ENCODE measurements at regions not wholly inside any gene's neighbourhood (a gene's known extent, or its start where the extent isn't known, plus 50 kb on each side); places are given as distances from the start of the nearest gene placed in this dataset.

DNA sequence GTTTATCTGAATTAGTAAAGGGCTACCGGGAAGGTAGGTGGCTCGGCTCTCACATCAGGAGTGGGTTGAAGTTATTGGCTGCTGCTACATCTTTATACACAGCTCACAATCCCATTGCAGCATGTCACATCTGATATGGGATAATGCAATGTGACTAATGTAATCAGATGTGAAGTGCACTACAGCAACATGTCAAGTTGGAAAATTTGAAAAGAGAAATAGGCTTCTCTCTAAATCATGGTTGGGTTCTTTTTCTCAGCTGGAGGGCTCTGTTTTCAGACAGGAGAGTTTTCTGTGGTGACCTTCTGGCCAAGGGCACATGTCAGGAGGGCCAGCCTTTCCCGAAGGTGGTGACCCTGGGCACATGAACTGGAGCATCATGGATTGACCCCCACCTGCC lies 337.5 kb downstream of the HRH4 start:
- no peak for DNase-seq (ENCODE audit: low read depth)
- in situ Hi-C loops (cut with HindIII; ENCODE audit: low pct_unique_long_range_greater_than_20kb, low sequenced_read_pairs), result no loop called here

DNA sequence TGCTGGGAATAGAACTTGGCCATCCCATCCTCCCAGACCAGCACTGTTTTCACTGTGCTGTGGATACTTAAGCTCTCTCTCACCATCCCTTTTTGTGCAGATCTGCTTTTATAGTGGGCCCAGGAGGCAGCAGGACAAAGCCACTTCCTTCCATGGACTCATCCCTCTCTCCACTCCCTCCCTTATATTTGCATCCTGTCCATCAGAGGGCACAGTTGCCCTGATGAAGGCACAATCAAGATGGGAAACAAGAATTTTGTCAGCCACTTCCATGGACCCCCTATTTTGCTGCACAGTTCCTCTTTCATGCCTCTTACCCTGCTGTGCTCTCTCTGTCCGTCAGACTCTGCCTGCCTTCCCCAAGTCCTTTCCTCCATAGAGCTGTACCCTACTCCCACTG lies 338.7 kb downstream of the HRH4 start:
- in situ Hi-C loops (cut with HindIII; ENCODE audit: low pct_unique_long_range_greater_than_20kb, low sequenced_read_pairs), result no loop called here
- no peak for DNase-seq (ENCODE audit: low read depth)

DNA sequence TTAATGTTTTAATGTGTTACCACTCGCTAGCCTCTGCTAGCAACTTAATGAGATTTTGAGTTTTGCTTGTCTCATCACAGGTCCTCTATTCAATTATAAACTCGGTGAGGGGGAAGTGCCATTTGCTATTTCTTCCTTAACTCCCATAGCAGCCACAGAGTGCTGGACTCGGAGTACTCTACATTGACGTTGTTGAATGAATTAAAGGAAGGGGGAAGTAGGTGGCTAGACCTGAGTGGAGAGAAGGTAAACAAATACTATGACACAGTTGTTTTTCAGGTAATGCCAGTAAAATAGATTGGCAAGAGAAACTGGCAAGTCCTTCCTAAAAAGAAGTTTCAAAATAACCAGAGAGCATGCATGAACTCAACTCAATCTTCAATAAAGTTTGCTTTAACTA lies 339.3 kb downstream of the HRH4 start:
- in situ Hi-C loops (cut with HindIII; ENCODE audit: low pct_unique_long_range_greater_than_20kb, low sequenced_read_pairs), result no loop called here
- no peak for DNase-seq (ENCODE audit: low read depth)

DNA sequence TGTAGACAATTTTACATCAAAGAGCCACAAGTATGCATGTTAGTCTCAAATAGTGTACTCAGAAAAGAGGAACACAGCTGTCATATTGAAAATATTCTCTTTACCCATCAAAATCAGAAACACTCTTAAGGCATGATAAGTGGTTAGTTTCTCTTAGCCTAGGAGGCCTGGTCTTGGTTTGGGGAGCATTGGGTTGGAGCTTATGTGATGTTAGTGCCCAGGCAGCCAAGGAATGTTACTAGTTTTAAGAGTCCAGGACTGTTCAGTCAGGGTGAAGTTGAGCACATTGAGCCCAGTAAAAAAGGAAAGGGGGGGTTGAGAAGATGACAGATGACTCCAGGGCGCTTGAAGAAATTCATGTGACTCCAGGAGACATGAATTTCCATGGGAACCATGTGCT lies 340.6 kb downstream of the HRH4 start:
- in situ Hi-C loops (cut with HindIII; ENCODE audit: low pct_unique_long_range_greater_than_20kb, low sequenced_read_pairs), result no loop called here
- no peak for DNase-seq (ENCODE audit: low read depth)

DNA sequence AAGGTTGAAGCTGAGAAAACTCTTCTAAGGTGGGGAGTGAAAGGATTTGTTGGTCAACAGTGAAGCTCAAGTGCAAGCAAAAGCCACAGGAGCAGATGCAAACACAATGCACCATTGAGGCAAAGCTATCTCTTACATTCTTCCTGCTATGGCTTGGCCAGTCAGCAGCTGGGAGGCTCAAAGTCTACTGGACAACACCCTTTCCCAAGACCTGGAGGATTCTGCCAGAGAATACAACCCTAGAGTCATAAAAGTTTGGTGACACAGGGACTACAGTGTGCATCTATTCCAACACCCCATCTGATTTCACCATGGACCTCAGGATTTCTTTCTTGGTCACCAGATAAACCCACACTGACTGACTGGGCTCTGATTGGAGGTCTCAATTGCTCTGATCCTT lies 342.0 kb downstream of the HRH4 start:
- DNase-seq (ENCODE audit: low read depth), result no peak
- in situ Hi-C loops (cut with HindIII; ENCODE audit: low pct_unique_long_range_greater_than_20kb, low sequenced_read_pairs), result no loop called here

DNA sequence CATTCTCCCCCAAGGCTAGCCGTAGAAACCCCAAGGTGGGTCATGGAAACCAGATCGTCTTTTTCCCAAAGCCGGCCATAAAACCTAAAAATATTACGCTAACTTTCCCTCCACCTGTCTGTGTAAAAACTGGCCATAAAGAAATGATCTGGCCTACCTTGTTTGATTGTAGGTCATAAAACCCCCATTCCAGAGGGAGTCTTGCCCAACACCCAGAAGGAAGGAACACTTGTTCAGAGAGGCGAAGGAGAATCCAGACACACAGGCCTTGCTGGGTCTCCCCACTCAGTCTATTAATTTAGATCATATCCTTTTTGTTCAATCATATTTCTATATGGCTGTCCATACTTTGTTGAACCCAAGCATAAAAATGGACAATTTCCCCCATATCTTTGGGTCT lies 344.7 kb downstream of the HRH4 start:
- in situ Hi-C loops (cut with HindIII; ENCODE audit: low pct_unique_long_range_greater_than_20kb, low sequenced_read_pairs), result no loop called here

DNA sequence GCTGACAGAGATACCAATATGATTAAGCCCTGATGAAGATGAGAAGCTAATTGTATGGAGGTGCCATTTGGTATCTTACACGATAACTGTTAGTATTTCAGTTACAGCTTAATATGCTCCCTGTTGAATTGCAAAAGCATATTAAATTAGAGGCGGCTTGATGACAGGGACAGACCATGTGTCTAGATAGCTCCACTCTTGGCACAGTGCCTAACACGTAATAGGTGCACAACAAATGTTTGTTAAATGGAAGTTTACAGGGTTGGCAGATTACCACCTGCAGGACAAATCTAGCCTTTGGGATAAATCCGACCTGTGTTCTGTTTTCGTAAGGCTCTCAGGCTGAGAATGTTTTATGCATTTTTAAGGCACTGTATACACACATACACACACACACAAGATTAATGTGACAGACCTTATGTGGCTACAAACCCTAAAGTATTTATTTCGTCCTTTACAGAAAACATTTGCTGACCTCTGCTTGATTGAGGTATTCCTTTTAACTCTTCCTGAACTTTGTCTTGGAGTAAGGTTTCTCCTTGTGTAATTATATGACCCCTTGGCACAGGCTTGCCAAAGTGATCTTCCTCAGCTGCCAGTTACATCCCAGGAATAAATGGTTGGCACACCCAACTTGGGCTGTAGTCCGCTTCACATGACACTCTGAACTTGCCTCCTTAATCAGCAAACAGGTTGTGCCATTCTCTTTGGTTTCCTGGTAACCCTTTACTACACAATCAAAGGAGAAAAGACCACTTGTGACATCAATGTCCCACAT lies 348.9 kb downstream of the HRH4 start:
- no peak for DNase-seq (ENCODE audit: low read depth)
- in situ Hi-C loops (cut with HindIII; ENCODE audit: low pct_unique_long_range_greater_than_20kb, low sequenced_read_pairs), result no loop called here

More for the DNA sequence above, 344.7 kb downstream of the HRH4 start:
- DNase-seq (ENCODE audit: low read depth), result no peak

DNA sequence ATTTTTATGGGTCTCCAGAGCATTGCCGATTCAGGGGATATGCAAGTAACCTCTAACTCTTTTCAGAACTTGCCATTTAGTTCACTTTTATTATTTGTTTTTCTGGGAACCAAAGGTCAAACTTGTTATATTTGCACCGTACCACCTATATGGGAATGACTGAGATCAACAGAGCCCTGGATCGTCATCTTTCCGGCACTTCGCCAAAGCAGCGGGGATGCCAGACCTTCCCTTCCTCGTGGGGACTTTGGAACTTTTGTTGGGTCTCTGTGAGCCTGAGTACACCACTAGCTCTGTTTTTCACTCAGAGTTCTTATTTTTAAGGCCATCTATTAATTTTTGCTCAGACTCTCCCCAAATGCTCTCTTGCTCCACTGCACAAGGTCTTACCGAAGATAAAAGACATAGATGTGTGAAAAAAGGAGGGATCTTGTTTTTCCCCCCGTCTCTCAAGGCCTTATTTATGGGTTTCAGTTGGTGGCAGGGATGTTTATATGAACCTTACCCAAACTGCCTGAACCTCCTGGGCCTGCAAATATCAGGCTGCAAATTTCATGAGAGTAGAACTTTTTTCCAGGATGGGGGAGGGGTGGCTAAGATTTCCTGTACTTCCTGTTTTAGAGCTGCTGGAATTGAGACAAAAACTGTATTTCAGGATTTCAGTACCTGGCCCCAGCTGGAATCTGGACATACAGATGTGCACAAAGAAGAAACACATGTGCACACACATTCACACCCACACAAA lies 350.3 kb downstream of the HRH4 start:
- no peak for DNase-seq (ENCODE audit: low read depth)
- in situ Hi-C loops (cut with HindIII; ENCODE audit: low pct_unique_long_range_greater_than_20kb, low sequenced_read_pairs), result no loop called here

DNA sequence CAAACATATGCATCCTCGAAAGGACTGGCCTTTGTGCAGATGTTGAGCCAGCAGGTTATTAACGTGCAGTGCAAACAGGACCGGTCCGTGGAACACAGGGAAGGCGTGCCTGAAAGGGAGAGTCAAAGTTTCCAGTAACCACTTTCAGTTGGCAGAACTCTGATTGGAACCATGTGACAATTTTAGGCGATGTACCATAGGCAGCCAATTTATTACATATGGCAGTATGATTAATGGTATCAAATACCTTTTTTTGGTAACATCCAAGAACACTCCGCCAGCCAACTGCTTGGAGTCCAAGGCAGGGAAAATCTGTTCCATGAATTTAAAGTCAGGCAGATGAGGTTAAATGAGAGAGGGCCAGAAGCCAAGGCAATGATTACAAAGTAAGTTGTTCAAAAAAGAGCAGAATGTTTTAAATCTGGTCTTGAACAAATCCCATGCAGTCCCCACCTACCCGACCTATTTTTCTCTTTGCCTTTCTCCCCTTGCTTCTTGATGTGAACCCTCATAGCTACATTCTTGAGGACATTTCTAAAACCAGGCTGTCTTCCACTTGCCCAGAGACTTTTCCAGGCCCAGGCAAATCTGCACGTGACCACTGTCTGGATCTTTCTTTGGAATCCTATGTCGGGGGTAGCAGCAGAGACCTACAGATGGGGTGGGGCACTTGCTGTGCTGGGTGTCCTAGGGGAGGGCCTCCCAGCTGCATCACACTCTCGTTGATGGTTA lies 351.7 kb downstream of the HRH4 start:
- DNase-seq (ENCODE audit: low read depth), result no peak
- in situ Hi-C loops (cut with HindIII; ENCODE audit: low pct_unique_long_range_greater_than_20kb, low sequenced_read_pairs), result no loop called here

DNA sequence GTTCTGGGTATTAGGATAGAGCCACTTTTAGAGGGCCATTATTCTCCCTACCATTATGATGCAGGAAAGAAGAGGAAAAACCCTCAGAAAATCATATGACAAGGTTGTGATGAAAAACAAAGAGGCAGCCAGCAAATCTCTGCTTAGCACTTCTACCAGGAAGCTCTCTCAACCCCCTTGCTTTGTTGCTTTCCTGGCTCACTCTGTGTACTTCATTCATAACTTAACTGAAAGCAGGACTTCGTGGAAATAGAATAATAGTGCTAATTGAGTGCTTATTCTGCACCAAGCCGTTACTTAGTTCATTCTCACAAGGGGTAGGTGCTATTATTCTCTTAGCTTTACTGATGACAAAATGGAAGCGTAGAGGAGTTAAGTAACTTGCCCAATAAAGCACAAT lies 354.1 kb downstream of the HRH4 start:
- DNase-seq (ENCODE audit: low read depth), result no peak
- in situ Hi-C loops (cut with HindIII; ENCODE audit: low pct_unique_long_range_greater_than_20kb, low sequenced_read_pairs), result no loop called here

DNA sequence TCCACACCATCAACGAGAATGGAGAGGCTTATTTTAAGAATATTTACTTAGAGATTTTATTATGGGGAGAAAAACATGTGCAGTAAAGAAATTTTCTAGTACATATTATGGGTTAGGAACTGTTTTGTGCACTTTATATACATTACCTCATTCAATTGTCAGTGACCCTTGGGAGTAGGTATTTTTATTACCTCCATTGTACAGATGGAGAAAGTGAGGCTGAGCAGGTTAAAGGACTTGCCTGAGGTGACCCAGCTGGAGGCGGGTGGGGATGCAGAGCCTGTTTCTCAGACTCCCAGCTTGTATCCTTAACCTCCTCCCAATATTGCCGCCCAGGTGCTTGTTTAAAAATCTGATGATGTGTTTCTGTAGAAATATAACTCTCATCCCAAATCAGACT lies 356.7 kb downstream of the HRH4 start:
- in situ Hi-C loops (cut with HindIII; ENCODE audit: low pct_unique_long_range_greater_than_20kb, low sequenced_read_pairs), result no loop called here
- DNase-seq (ENCODE audit: low read depth), result no peak

DNA sequence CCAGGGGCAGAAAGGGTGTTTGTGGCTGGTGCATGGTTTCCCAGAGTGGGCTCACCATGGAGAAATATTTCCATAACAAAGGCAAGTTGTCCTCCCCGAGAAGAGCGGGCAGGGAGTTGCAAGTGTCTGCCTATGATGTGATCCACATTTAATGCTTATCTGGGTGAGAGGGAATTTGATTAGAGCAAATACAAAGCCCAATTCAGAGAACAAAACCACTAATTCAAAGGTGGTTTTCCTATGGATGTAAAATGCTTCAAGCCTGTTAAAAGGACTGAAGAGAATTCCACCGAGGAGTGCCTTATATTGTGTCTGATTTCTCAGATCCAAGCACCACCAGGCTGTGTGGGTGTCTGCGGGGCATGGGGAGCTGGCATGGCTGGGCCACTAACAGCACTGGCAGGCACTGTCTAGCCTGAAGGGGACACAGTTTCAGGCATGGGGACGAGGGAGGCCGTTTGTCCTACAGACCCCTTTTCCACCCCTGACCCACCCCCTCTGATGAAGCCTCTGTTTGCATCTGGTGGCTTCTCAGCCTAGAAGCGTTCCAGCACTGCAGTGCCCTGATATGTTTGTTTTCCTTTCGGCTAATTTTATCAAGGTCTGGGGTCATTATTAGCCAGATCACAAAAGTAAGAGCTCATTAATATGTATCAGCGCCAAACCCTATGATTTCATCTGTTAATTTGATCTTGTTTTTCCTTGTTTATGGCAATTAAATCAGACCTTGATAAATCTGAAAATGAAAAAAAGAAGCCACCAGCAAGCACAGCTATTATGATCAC lies 357.3 kb downstream of the HRH4 start:
- no peak for DNase-seq (ENCODE audit: low read depth)
- in situ Hi-C loops (cut with HindIII; ENCODE audit: low pct_unique_long_range_greater_than_20kb, low sequenced_read_pairs), result no loop called here

DNA sequence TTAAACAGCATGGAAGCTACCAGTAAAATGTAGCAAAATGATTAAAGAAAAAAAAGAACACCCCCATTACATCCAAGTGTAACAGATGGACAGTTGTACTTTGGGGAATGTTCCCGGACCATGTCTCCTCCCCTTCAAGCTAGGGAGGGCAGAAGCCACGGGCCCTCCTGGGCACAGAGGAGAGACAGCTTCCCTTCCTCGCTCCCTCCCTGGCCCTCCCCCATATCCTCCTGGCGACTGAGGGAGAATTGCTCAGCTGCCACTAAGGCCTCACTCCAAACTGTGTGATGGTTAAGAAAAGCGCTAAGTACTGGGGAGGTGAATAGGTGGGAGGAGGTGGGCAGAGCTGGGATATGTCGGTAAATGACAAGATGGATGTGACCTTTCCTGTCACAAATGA lies 358.0 kb downstream of the HRH4 start:
- in situ Hi-C loops (cut with HindIII; ENCODE audit: low pct_unique_long_range_greater_than_20kb, low sequenced_read_pairs), result no loop called here
- no peak for DNase-seq (ENCODE audit: low read depth)

DNA sequence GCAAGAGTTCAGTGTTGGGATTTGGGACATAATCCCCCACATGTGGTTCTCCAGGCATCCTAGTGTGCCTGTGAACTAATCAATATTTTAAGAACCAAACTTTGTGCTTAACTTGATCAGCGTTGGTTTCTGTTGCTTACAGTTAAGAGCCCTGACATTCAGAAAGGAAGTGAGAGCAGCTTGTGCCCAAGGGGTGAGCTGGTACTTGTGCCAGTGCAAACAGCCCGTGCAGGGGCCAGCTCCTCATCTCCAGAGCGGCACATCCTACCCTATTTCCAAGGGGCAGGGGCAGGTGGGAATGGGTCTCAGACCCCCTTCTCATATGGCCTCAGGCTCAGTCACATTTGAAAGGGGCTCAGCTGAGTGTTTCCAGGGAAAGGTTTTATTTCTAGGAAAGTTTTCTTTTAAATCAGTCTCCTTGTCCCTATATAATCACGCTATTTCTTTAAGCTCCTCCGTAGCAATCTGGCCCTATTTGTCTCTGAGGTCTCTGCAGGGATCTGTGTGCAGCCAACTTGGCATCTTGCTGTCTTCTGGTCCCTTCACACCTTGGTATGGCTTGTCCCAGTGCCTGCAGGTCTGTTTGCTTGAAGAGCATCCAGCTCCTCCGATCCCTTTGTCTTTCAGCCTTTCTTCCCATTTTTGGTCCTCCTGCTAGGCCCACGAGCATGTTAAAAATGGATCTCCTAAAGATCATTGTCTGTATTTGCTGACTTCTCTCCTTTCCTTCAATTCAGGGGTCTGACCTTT lies 358.9 kb downstream of the HRH4 start:
- in situ Hi-C loops (cut with HindIII; ENCODE audit: low pct_unique_long_range_greater_than_20kb, low sequenced_read_pairs), result no loop called here
- no peak for DNase-seq (ENCODE audit: low read depth)

DNA sequence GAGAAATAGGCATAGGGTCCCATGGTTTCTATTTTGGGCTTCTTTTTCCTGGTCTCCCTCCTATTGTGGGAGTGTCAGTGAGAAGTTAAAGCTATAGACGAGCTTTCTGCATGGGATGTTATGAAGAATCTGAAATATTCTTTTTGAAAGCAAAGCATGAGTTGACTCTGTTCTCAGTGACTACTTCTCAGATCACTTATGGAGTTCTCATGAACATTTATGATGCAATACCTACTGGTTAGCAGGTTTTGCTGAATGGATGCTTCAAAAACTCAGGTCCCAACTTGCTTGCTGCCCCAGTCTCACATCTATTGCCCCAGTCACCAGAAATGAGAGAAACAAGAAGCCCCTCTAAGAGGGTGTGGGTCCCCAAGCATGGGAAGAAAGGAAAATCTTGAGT lies 365.0 kb downstream of the HRH4 start:
- no peak for DNase-seq (ENCODE audit: low read depth)
- in situ Hi-C loops (cut with HindIII; ENCODE audit: low pct_unique_long_range_greater_than_20kb, low sequenced_read_pairs), result no loop called here

DNA sequence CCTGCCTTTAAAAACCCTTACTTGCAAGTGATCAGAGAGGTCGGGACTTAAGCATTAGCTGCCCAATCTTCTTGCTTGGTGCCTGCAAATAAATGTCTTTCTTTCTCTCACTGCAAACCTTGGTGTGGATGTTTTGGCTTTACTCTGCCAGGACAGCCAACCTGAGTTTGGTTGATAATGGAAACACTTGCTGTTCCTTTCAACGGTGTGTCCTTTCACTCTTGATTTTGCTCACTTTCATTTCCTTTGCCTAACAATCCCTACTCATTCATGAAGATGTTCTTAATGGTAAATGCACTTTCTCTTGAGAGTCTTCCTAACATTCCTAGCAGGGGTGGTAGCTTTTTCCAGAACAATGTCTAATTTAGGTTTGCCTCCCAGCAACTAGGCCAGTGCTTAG lies 366.2 kb downstream of the HRH4 start:
- no peak for DNase-seq (ENCODE audit: low read depth)
- in situ Hi-C loops (cut with HindIII; ENCODE audit: low pct_unique_long_range_greater_than_20kb, low sequenced_read_pairs), result no loop called here

DNA sequence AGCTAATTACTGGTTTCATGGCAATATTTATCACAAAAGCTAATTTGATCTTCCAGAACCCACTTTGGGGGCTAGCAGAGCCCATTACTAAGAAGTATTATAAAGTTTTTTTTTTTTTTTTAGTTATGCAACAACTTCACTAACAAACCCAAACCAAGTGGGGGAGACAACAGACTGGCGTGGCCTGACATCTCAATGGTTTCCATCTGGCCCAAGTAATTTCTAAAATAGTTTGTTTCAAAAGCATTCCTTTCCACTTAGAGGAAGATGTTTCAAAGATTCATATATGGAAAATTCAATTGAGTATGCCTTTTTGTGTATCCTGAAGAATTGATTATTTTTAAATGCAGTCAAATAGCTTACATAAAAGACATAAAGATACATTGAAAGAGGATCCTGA lies 367.1 kb downstream of the HRH4 start:
- in situ Hi-C loops (cut with HindIII; ENCODE audit: low pct_unique_long_range_greater_than_20kb, low sequenced_read_pairs), result no loop called here
- no peak for DNase-seq (ENCODE audit: low read depth)

DNA sequence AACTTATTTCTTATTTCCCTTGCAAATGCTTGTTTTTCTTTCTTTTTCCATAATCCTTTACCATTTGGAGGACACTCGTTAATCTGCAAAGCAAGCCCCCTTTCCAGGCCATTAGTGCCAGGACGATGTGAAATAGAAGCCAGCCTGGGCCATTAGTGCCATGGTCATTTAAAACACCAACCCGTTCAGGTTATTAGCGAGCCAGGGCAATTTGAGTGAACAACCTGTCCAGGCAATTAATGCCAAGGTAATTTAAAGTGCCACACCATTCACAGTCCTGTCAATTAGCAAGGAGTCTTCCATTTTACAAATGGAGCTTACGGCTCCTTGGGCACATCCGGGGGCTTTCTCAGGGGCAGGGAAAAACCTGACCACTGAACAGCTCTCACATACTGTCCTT lies 370.6 kb downstream of the HRH4 start:
- DNase-seq (ENCODE audit: low read depth), result no peak
- in situ Hi-C loops (cut with HindIII; ENCODE audit: low pct_unique_long_range_greater_than_20kb, low sequenced_read_pairs), result no loop called here
